ENCODE measurements at regions not wholly inside any gene's neighbourhood (a gene's known extent, or its start where the extent isn't known, plus 50 kb on each side); places are given as distances from the start of the nearest gene placed in this dataset.

- DNase-seq (ENCODE audit: low spot score in 2 of 2) (no peak), ATAC-seq (peak; percentile 75)
- Mint-ChIP-seq H3K36me3 (no peaks in the 10 kb centered on the region), H3K4me3 (peak overlapping the region; percentile 7), H3K27ac (peak overlapping the region; percentile 82), H3K9me3 (no peaks in the 10 kb centered on the region), H3K4me1 (peaks cover 55% of the 10 kb centered on the region)
Measured at GRCh38 chr13:22073718-22074117, 402.8 kb downstream of the FGF9 start.

DNA sequence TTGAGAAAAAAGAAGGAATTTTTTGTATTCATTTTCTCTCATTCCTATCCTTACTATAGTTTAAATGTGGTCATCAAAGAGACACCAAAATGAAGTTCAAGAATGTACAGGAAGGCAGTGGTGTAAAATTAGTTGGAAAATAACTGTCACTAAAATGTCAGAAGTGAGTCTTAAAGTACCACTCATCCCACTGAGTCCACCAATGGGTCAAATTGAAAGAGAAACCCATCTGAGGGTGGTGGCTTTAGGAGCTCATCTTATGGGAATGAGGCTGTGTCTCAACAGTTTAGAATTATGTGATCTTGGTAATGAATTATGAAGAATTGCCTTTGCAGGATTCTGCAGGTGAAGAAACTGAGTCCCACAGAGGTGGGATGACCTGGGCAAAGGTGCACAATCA lies 403.5 kb downstream of the FGF9 start:
- no peaks in the 10 kb centered on the region for H3K36me3 Mint-ChIP-seq
- peak overlapping the region; percentile 82 for H3K27ac Mint-ChIP-seq
- H3K4me1 Mint-ChIP-seq, result peaks cover 55% of the 10 kb centered on the region
- ATAC-seq, result peak; percentile 86
- no peaks in the 10 kb centered on the region for H3K9me3 Mint-ChIP-seq
- no peak for DNase-seq (ENCODE audit: low spot score in 2 of 2)
- peak overlapping the region; percentile 7 for H3K4me3 Mint-ChIP-seq

GRCh38 chr13:22076658-22077057 lies 405.8 kb downstream of the FGF9 start:
- peaks cover 53% of the 10 kb centered on the region for H3K4me1 Mint-ChIP-seq
- ATAC-seq (no peak), DNase-seq (ENCODE audit: low spot score in 2 of 2) (no peak)
- peaks cover 5% of the 10 kb centered on the region for H3K36me3 Mint-ChIP-seq
- H3K4me3 Mint-ChIP-seq, result no peak overlapping the region
- H3K9me3 Mint-ChIP-seq, result no peaks in the 10 kb centered on the region
- H3K27ac Mint-ChIP-seq, result peak overlapping the region; percentile 2

GRCh38 chr13:22077205-22077683 lies 406.4 kb downstream of the FGF9 start:
- Mint-ChIP-seq H3K4me1 (peaks cover 56% of the 10 kb centered on the region), H3K9me3 (no peaks in the 10 kb centered on the region), H3K27ac (peak overlapping the region; percentile 2), H3K36me3 (peaks cover 5% of the 10 kb centered on the region), H3K4me3 (no peak overlapping the region)
- ATAC-seq, result no peak
- no peak for DNase-seq (ENCODE audit: low spot score in 2 of 2)

GRCh38 chr13:22077764-22078163 lies 406.9 kb downstream of the FGF9 start:
- peak; percentile 42 for ATAC-seq
- Mint-ChIP-seq H3K27ac (peak overlapping the region; percentile 2), H3K4me1 (peaks cover 61% of the 10 kb centered on the region), H3K36me3 (peaks cover 5% of the 10 kb centered on the region), H3K9me3 (no peaks in the 10 kb centered on the region), H3K4me3 (no peak overlapping the region)
- DNase-seq (ENCODE audit: low spot score in 2 of 2), result no peak

DNA sequence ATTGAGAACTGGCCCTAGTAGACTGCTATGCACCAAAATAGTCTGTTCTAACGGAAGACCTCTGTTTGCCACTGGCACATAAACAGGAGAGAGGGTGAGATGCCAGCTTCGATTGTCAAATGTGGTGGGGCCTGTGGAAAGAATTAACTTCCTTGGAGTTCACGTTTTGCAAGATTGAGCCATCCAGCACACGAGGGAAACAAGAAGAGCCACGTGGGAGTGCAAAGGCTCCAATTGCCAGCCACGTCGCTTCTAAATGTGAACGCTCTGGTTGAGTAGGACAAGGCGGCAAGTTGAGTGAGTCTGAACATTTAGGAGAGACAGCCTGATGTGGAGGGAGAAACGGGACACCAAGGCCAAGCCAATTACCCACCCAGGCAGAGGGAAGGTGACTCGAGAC lies 409.1 kb downstream of the FGF9 start:
- Mint-ChIP-seq H3K9me3 (no peaks in the 10 kb centered on the region), H3K27ac (no peak overlapping the region), H3K4me3 (no peak overlapping the region), H3K36me3 (peaks cover 5% of the 10 kb centered on the region), H3K4me1 (peaks cover 51% of the 10 kb centered on the region)
- no peak for DNase-seq (ENCODE audit: low spot score in 2 of 2)
- no peak for ATAC-seq

- Mint-ChIP-seq H3K9me3 (no peaks in the 10 kb centered on the region), H3K27ac (no peak overlapping the region), H3K4me3 (no peak overlapping the region), H3K4me1 (peaks cover 43% of the 10 kb centered on the region), H3K36me3 (peaks cover 5% of the 10 kb centered on the region)
- DNase-seq (ENCODE audit: low spot score in 2 of 2) (no peak), ATAC-seq (no peak)
Measured at GRCh38 chr13:22080832-22081231, 410.0 kb downstream of the FGF9 start.

GRCh38 chr13:22081430-22081829 lies 410.6 kb downstream of the FGF9 start:
- Mint-ChIP-seq H3K9me3 (no peaks in the 10 kb centered on the region), H3K27ac (no peak overlapping the region), H3K4me1 (peaks cover 39% of the 10 kb centered on the region), H3K4me3 (no peak overlapping the region), H3K36me3 (peaks cover 5% of the 10 kb centered on the region)
- no peak for ATAC-seq
- no peak for DNase-seq (ENCODE audit: low spot score in 2 of 2)

DNA sequence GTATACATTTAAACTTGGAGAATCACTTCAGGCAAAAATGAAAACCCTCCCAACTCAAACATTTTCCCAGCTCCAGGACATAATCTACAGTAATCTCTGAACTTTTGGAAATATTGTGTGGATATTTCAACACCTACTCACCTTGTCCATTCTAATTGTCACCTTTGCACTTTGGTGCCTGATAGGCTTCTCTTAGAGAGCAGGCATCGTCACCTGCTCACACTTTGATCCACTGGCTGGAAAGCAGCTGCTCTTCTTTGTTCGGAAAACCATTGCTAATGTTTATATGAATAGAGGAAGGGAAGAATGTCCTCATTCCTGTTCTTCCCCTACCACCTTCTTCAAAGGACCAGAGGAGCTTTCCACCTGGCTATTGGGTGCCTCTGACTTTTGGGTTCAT lies 411.2 kb downstream of the FGF9 start:
- H3K27ac Mint-ChIP-seq, result peak overlapping the region; percentile 11
- no peak for DNase-seq (ENCODE audit: low spot score in 2 of 2)
- ATAC-seq, result no peak
- no peaks in the 10 kb centered on the region for H3K9me3 Mint-ChIP-seq
- no peak overlapping the region for H3K4me3 Mint-ChIP-seq
- peaks cover 33% of the 10 kb centered on the region for H3K4me1 Mint-ChIP-seq
- H3K36me3 Mint-ChIP-seq, result peaks cover 5% of the 10 kb centered on the region

GRCh38 chr13:22082437-22083100 lies 411.7 kb downstream of the FGF9 start:
- H3K4me3 Mint-ChIP-seq, result no peak overlapping the region
- H3K9me3 Mint-ChIP-seq, result no peaks in the 10 kb centered on the region
- peaks cover 28% of the 10 kb centered on the region for H3K4me1 Mint-ChIP-seq
- H3K36me3 Mint-ChIP-seq, result peaks cover 5% of the 10 kb centered on the region
- peak overlapping the region; percentile 11 for H3K27ac Mint-ChIP-seq
- ATAC-seq, result peak; percentile 57
- DNase-seq (ENCODE audit: low spot score in 2 of 2), result no peak

DNA sequence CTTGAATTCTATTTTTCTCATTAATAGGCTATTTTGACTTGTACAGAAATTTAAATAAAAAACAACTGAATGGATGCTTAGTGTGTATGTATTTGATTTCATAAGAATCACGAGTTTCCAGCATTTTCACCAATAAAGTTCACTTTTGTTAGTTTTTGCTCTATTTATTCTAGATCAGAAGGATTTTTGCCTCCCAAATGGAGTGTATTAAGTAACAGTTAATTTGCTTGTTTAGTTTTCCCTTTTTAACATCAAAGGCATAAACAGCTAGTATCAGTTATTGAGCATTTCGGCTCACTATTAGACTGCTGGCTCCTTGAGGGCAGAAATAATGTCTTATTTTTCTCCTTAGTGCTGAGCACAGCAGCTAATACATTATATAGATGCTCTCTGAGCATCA lies 414.1 kb downstream of the FGF9 start:
- H3K36me3 Mint-ChIP-seq, result peaks cover 2% of the 10 kb centered on the region
- H3K27ac Mint-ChIP-seq, result no peak overlapping the region
- H3K9me3 Mint-ChIP-seq, result no peaks in the 10 kb centered on the region
- ATAC-seq (no peak), DNase-seq (ENCODE audit: low spot score in 2 of 2) (no peak)
- H3K4me3 Mint-ChIP-seq, result no peak overlapping the region
- peaks cover 21% of the 10 kb centered on the region for H3K4me1 Mint-ChIP-seq

- DNase-seq (ENCODE audit: low spot score in 2 of 2) (no peak), ATAC-seq (no peak)
- Mint-ChIP-seq H3K36me3 (no peaks in the 10 kb centered on the region), H3K9me3 (no peaks in the 10 kb centered on the region), H3K4me3 (no peak overlapping the region), H3K27ac (no peak overlapping the region), H3K4me1 (peaks cover 28% of the 10 kb centered on the region)
Measured at GRCh38 chr13:22086597-22087330, 415.9 kb downstream of the FGF9 start.

GRCh38 chr13:22090106-22090505 lies 419.2 kb downstream of the FGF9 start:
- DNase-seq (ENCODE audit: low spot score in 2 of 2) (no peak), ATAC-seq (peak; percentile 72)
- Mint-ChIP-seq H3K4me3 (no peak overlapping the region), H3K36me3 (no peaks in the 10 kb centered on the region), H3K9me3 (peaks cover 2% of the 10 kb centered on the region), H3K27ac (no peak overlapping the region), H3K4me1 (peaks cover 12% of the 10 kb centered on the region)

- Mint-ChIP-seq H3K27ac (no peak overlapping the region), H3K36me3 (no peaks in the 10 kb centered on the region), H3K4me1 (peaks cover 12% of the 10 kb centered on the region), H3K4me3 (no peak overlapping the region), H3K9me3 (peaks cover 4% of the 10 kb centered on the region)
- no peak for ATAC-seq
- no peak for DNase-seq (ENCODE audit: low spot score in 2 of 2)
Measured at GRCh38 chr13:22091222-22091970, 420.5 kb downstream of the FGF9 start.

DNA sequence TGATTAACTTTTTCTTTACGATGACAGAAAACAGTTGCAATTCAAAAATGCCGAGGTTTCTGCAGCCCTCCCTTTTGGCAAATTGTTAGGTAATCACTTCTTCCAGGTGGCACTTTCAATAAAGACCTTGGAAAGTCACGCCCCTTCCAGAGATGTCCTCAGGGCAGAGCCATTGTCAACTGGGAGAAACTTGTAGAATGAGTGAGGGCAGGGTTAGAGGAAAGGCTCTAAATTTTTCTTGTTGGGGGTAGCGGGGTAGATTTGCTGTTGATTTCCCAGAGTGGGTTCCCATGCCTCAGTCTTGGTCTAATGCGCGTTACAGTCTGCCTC lies 421.1 kb downstream of the FGF9 start:
- peaks cover 4% of the 10 kb centered on the region for H3K9me3 Mint-ChIP-seq
- DNase-seq (ENCODE audit: low spot score in 2 of 2) (no peak), ATAC-seq (no peak)
- H3K4me1 Mint-ChIP-seq, result peaks cover 12% of the 10 kb centered on the region
- H3K27ac Mint-ChIP-seq, result no peak overlapping the region
- no peaks in the 10 kb centered on the region for H3K36me3 Mint-ChIP-seq
- H3K4me3 Mint-ChIP-seq, result no peak overlapping the region

Measured in stimulated activated effector memory CD8-positive, alpha-beta T cell treated with anti-CD3 and anti-CD28 coated beads, Interleukin-12 subunit alpha, Interleukin-12 subunit beta, amount 100 ng/mL, for 72 hours (primary cell).